Fibroblast of villous mesenchyme (primary cell): ENCODE measurements at regions not wholly inside any gene's neighbourhood (a gene's known extent, or its start where the extent isn't known, plus 50 kb on each side); places are given as distances from the start of the nearest gene placed in this dataset.
A peak's percentile ranks its signal among the peaks of the same experiment; 100 is the strongest.

ENCODE experiments used
- DNase-seq: peaks from one replicate; pipeline ENCODE4 v3.0.0-alpha.2; 2010; ENCODE audit warnings: low read depth
- H3K4me3 ChIP-seq: 2 replicates; pipeline ENCODE4 v1.5.1; 2011; ENCODE audit warnings: low read depth, mild to moderate bottlenecking, low read length
- TF ChIP-seq, protein P1 (sequence below): IDR thresholded peaks from 2 replicates; pipeline ENCODE4 v1.5.1; 2012; ENCODE audit warnings: low read depth, mild to moderate bottlenecking, low read length; ENCODE audit not compliant: insufficient read depth

DNA sequence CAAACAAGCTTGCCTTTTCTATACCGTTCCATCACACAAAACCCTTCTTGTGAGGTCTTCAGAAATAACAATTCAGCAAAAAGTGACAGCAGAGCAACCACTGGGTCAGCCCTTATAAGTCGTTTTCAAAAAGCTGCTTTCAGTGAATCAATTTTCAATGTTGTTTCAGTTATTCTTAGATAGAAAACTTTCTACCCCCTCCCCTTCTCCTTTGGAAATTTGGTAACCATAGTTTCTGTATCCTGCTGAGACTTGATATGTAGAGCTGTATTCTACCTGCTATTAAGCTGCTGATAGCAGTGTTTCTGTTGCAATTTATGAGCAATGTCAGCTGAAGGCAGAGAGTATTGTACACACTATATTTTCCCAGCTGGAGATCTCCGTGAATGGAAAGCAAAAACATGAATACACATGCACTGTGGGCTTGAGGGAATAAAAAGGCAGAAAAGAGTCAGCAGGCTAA lies 75.7 kb downstream of the ZNF608 start:
- DNase-seq: no peak
- H3K4me3 ChIP-seq: no peak overlapping the region
- TF ChIP-seq, protein P1, sequence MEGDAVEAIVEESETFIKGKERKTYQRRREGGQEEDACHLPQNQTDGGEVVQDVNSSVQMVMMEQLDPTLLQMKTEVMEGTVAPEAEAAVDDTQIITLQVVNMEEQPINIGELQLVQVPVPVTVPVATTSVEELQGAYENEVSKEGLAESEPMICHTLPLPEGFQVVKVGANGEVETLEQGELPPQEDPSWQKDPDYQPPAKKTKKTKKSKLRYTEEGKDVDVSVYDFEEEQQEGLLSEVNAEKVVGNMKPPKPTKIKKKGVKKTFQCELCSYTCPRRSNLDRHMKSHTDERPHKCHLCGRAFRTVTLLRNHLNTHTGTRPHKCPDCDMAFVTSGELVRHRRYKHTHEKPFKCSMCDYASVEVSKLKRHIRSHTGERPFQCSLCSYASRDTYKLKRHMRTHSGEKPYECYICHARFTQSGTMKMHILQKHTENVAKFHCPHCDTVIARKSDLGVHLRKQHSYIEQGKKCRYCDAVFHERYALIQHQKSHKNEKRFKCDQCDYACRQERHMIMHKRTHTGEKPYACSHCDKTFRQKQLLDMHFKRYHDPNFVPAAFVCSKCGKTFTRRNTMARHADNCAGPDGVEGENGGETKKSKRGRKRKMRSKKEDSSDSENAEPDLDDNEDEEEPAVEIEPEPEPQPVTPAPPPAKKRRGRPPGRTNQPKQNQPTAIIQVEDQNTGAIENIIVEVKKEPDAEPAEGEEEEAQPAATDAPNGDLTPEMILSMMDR: no peak

DNA sequence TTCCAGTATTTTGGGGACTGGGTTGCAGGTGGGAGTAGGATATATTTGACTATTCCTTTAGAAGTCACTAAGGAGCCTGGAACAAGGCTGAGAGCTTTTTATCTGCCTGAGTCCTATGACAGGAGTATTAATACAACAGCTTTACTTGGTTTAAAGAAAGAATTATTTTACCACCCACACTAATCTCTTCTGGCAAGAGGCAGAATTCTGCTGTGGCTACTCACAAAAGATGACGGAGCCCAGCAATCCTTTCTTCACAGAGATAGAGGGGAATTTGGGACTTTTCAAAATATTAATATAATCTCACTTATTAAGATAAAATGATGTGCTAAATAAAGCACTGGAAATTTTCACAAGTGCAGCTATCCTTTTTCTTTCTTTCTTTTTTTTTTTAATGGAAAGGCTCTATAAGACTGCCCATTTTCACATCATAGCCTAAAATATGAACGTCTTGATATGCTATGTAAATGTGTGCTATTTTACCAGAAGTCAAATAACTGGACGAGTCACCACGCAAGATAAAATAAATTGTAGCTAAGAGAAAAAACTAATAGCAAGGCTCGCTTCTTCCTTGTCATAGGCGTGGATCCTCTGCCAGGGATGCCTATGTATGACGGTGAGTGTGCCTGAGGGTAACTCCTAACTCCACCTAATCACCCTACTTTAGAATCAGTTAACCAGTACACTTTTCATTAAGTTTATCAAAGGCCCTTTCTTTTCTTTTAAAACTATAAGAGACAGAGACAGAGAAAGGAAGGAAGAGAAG lies 76.3 kb downstream of the ZNF608 start:
- H3K4me3 ChIP-seq: no peak overlapping the region
- TF ChIP-seq, protein P1: no peak
- DNase-seq: peak; percentile 59

DNA sequence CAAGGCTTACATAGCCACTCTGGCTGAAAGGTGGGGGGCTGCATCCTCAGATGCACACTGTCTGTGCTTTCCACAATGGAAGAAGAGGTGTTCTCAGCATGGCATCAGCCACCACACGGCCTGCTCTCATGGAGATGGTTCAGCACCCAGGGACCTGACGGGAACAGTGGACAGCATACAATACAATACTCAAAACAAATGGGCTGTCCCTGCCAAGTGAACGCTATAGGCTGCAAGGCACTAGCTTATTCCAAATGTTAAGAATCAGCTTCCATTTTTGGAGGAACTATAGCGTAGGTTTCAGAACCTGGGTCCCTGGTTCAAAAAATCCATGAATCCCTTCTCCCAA lies 77.2 kb downstream of the ZNF608 start:
- no peak overlapping the region for H3K4me3 ChIP-seq
- no peak for DNase-seq
- TF ChIP-seq, protein P1: no peak

DNA sequence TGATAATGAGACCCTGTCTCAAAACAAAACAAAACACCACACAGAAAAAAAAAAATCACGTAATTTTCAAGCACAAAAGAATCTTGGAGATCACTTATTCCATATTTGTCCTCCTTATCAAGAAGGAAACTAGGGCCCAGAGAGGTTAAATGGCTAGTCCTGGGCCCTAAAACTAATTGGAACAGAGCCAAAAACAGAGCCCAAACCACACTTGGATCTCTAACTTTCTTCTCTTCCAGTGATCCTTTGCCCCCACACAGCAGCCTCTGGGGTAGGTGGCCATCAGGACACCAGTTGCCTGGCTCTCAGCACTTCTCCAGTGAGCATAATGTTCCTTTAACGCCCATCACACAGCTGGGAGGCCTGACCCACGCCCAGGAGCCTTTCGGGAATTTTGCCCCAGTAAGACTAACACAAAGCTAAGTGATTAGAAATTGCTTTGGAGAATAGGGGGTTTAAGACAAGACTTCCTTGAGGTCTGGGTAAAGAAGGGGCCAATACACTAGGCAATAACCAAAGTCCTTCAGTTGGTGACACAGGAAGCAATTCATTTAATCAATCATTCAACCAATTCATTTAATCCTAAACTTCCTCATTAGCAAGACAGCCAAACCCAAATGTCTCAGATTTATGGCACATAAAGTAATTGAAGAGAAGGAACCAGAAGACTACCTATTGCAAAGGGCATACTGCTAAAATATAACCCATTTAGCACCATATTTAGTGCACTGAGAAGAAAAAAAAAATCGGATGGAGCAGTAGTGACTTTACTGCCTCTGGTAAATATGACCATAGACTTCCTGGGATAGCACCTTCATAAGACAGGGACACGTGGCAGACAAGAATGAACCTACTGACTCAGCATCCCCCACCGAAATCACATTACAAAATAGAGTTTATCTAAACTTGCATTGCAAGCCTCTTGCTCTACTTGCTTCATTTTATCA lies 77.8 kb downstream of the ZNF608 start:
- DNase-seq: no peak
- H3K4me3 ChIP-seq: no peak overlapping the region
- TF ChIP-seq, protein P1: no peak

DNA sequence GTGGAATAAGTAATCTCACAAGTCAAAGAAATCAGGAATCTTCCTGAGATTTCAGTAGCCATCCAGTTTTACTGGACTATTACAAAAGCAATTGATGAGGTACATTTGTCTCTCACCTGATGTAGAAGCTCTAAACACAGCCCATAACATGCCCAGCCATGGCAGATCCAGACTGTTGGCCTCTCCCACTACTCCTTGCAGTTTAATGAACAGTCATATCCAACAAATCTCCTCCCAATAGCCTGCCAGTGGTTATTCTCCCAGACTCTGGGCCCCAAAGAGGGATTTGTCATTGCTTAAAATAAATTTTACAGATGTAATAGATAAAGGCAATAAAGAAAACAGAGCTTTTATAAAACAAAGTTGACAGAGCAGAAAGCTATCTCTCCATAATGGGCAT lies 80.8 kb downstream of the ZNF608 start:
- H3K4me3 ChIP-seq: no peak overlapping the region
- TF ChIP-seq, protein P1: no peak
- DNase-seq: no peak

DNA sequence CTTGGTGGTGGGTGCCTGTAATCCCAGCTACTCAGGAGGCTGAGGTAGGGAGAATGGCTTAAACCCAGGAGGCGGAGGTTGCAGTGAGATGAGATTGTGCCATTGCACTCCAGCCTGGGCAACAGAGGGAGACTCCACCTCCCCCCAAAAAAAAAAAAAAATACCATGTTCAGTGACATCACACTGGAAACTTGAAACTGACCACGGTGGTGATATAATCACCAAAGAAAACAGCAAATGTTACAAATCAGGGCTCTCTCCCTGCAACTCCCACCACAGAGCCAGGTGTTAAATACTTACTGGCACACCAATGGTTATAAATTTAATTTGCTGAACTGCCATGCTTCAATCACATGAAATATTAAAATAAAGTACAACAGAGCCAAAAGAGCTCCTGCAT lies 81.4 kb downstream of the ZNF608 start:
- no peak overlapping the region for H3K4me3 ChIP-seq
- TF ChIP-seq, protein P1: no peak
- no peak for DNase-seq
